Smooth muscle cell (in vitro differentiated cells): ENCODE measurements at regions not wholly inside any gene's neighbourhood (a gene's known extent, or its start where the extent isn't known, plus 50 kb on each side); places are given as distances from the start of the nearest gene placed in this dataset.

Experiments used
- DNase-seq: peaks from one replicate; lab custom pipeline; 2025; ENCODE audit not compliant: unreplicated experiment; lab: John Stamatoyannopoulos, UW
- H2AFZ ChIP-seq: fragments of 200-600 bp; sonication (generic); 2 replicates; pipeline ENCODE4 v1.6.0; 2016; ENCODE audit warnings: antibody characterized with exemption, low read depth, mild to moderate bottlenecking
- H3F3A ChIP-seq: fragments of 200-600 bp; sonication (generic); 2 replicates; pipeline ENCODE4 v1.6.0; 2017; ENCODE audit warnings: antibody characterized with exemption, low read depth
- H3K27ac ChIP-seq: fragments of 200-600 bp; sonication (generic); 2 replicates; pipeline ENCODE4 v1.5.1; 2016; ENCODE audit warnings: low read depth, mild to moderate bottlenecking
- H3K27me3 ChIP-seq: fragments of 200-600 bp; sonication (generic); 2 replicates; pipeline ENCODE4 v1.6.1; 2016; ENCODE audit warnings: low read depth, mild to moderate bottlenecking
- H3K36me3 ChIP-seq: fragments of 200-600 bp; sonication (generic); 2 replicates; pipeline ENCODE4 v1.5.1; 2016; ENCODE audit warnings: low read depth
- H3K4me1 ChIP-seq: fragments of 200-600 bp; sonication (generic); 2 replicates; pipeline ENCODE4 v1.5.1; 2016; ENCODE audit warnings: low read depth
- H3K4me2 ChIP-seq: fragments of 200-600 bp; sonication (generic); 2 replicates; pipeline ENCODE4 v1.6.0; 2016; ENCODE audit warnings: mild to moderate bottlenecking
- H3K4me3 ChIP-seq: fragments of 200-600 bp; sonication (generic); 2 replicates; pipeline ENCODE4 v1.5.1; 2016; ENCODE audit warnings: mild to moderate bottlenecking
- H3K79me2 ChIP-seq: fragments of 200-600 bp; sonication (generic); 2 replicates; pipeline ENCODE4 v1.6.0; 2016; ENCODE audit warnings: low read depth, mild to moderate bottlenecking
- H3K9ac ChIP-seq: fragments of 200-600 bp; sonication (generic); 2 replicates; pipeline ENCODE4 v1.6.0; 2016; ENCODE audit warnings: low read depth
- H3K9me3 ChIP-seq: fragments of 200-600 bp; sonication (generic); replicated peaks from 2 replicates; pipeline ENCODE4 v1.5.1; 2016; ENCODE audit warnings: low read depth
- H4K20me1 ChIP-seq: fragments of 200-600 bp; sonication (generic); 2 replicates; pipeline ENCODE4 v1.6.0; 2016; ENCODE audit warnings: low read depth
- CTCF ChIP-seq: fragments of 200-600 bp; sonication (generic); IDR thresholded peaks from 2 replicates; pipeline ENCODE4 v1.5.1; 2017; ENCODE audit warnings: borderline replicate concordance, mild to moderate bottlenecking, antibody characterized with exemption; ENCODE audit not compliant: insufficient read depth, poor library complexity, severe bottlenecking
- WGBS: methylation state at CpG from one replicate; pipeline ENCODE4 v1.1.7; 2016; ENCODE audit warnings: low lambda C conversion rate; 5-methylcytosine and 5-hydroxymethylcytosine counted together

- Histone ChIP-seq H3K79me2 (no peaks in the 10 kb centered on the region), H2AFZ (no peak overlapping the region), H3K4me1 (no peaks in the 10 kb centered on the region), H3F3A (no peaks in the 10 kb centered on the region), H4K20me1 (no peaks in the 10 kb centered on the region), H3K4me2 (no peak overlapping the region), H3K9me3 (no peaks in the 10 kb centered on the region), H3K27ac (no peak overlapping the region), H3K9ac (no peak overlapping the region), H3K27me3 (no peaks in the 10 kb centered on the region), H3K36me3 (no peaks in the 10 kb centered on the region), H3K4me3 (no peak overlapping the region)
- TF ChIP-seq CTCF = no peak
- WGBS = 54% methylated on average over 4 of the region's 4 CpGs
- no peak for DNase-seq
These were observed 308.7 kb upstream of the N4BP1 start for GRCh38 chr16:48918520-48919258.

- no peak for TF ChIP-seq CTCF
- Histone ChIP-seq H3K36me3 (no peaks in the 10 kb centered on the region), H3K9me3 (no peaks in the 10 kb centered on the region), H3F3A (no peaks in the 10 kb centered on the region), H3K4me2 (no peak overlapping the region), H4K20me1 (no peaks in the 10 kb centered on the region), H3K27me3 (no peaks in the 10 kb centered on the region), H3K9ac (no peak overlapping the region), H3K4me3 (no peak overlapping the region), H3K4me1 (no peaks in the 10 kb centered on the region), H3K79me2 (no peaks in the 10 kb centered on the region), H2AFZ (no peak overlapping the region), H3K27ac (no peak overlapping the region)
- no peak for DNase-seq
- WGBS = 70% methylated on average over 1 of the region's 1 CpG
These were observed 306.6 kb upstream of the N4BP1 start for GRCh38 chr16:48916566-48916965.

GRCh38 chr16:48914070-48914469, 304.1 kb upstream of the N4BP1 start:
- no peaks in the 10 kb centered on the region for H3K27me3 ChIP-seq
- no peak overlapping the region for H3K4me3 ChIP-seq
- H3K9me3 ChIP-seq = no peaks in the 10 kb centered on the region
- DNase-seq = no peak
- H3K79me2 ChIP-seq = no peaks in the 10 kb centered on the region
- no peak overlapping the region for H3K4me2 ChIP-seq
- WGBS = 85% methylated on average over 3 of the region's 3 CpGs
- no peak overlapping the region for H3K9ac ChIP-seq
- H4K20me1 ChIP-seq = no peaks in the 10 kb centered on the region
- H2AFZ ChIP-seq = no peak overlapping the region
- no peaks in the 10 kb centered on the region for H3F3A ChIP-seq
- no peak overlapping the region for H3K27ac ChIP-seq
- no peak for TF ChIP-seq CTCF
- H3K4me1 ChIP-seq = no peaks in the 10 kb centered on the region
- H3K36me3 ChIP-seq = no peaks in the 10 kb centered on the region

GRCh38 chr16:48913384-48913783, 303.4 kb upstream of the N4BP1 start:
- no peak overlapping the region for H3K27ac ChIP-seq

More at GRCh38 chr16:48913384-48913783, 303.4 kb upstream of the N4BP1 start:
- no peak overlapping the region for H2AFZ ChIP-seq
- no peak overlapping the region for H3K4me3 ChIP-seq
- no peaks in the 10 kb centered on the region for H3K27me3 ChIP-seq
- no peaks in the 10 kb centered on the region for H3K36me3 ChIP-seq
- no peak for DNase-seq
- no peaks in the 10 kb centered on the region for H3K4me1 ChIP-seq
- no peak overlapping the region for H3K4me2 ChIP-seq
- WGBS = 86% methylated on average over 4 of the region's 4 CpGs
- H3K9me3 ChIP-seq = no peaks in the 10 kb centered on the region
- H4K20me1 ChIP-seq = no peaks in the 10 kb centered on the region
- no peaks in the 10 kb centered on the region for H3F3A ChIP-seq
- no peak overlapping the region for H3K9ac ChIP-seq
- TF ChIP-seq CTCF = no peak
- no peaks in the 10 kb centered on the region for H3K79me2 ChIP-seq
